BLaER1 (cell line): ENCODE measurements at regions not wholly inside any gene's neighbourhood (a gene's known extent, or its start where the extent isn't known, plus 50 kb on each side); places are given as distances from the start of the nearest gene placed in this dataset.

Experiments
- H3K27ac ChIP-seq: shearing (Covaris generic); formaldehyde crosslinking; 2 replicates; pipeline ENCODE4 v1.8.1; 2022
- H3K27me3 ChIP-seq: shearing (Covaris generic); formaldehyde crosslinking; 2 replicates; pipeline ENCODE4 v1.8.1; 2022
- H3K36me3 ChIP-seq: shearing (Covaris generic); formaldehyde crosslinking; 2 replicates; pipeline ENCODE4 v1.8.1; 2022
- H3K4me1 ChIP-seq: shearing (Covaris generic); formaldehyde crosslinking; 2 replicates; pipeline ENCODE4 v1.8.1; 2022
- H3K4me2 ChIP-seq: shearing (Covaris generic); formaldehyde crosslinking; 2 replicates; pipeline ENCODE4 v1.8.1; 2022
- H3K4me3 ChIP-seq: shearing (Covaris generic); formaldehyde crosslinking; 2 replicates; pipeline ENCODE4 v1.8.1; 2022
- H3K9ac ChIP-seq: shearing (Covaris generic); formaldehyde crosslinking; 2 replicates; pipeline ENCODE4 v1.8.1; 2022
- H3K9me3 ChIP-seq: shearing (Covaris generic); formaldehyde crosslinking; 2 replicates; pipeline ENCODE4 v1.8.1; 2022
- H4K20me1 ChIP-seq: shearing (Covaris generic); formaldehyde crosslinking; 2 replicates; pipeline ENCODE4 v1.8.1; 2022
- Cebpa-rat ChIP-seq: shearing (Covaris generic); IDR thresholded peaks from 2 replicates; pipeline ENCODE4 v1.8.1; 2022

GRCh38 chr4:60757986-60758680, 442.0 kb upstream of the ADGRL3 start:
- H4K20me1 ChIP-seq = no peaks in the 10 kb centered on the region
- no peak overlapping the region for H3K4me3 ChIP-seq
- no peaks in the 10 kb centered on the region for H3K4me1 ChIP-seq
- no peak for TF ChIP-seq Cebpa-rat
- H3K27ac ChIP-seq = no peak overlapping the region
- 0 out of 2 replicates have a peak, but pooled peaks cover 4% of the 10 kb centered on the region for H3K9me3 ChIP-seq
- no peaks in the 10 kb centered on the region for H3K27me3 ChIP-seq
- H3K4me2 ChIP-seq = no peak overlapping the region
- no peak overlapping the region for H3K9ac ChIP-seq
- H3K36me3 ChIP-seq = no peaks in the 10 kb centered on the region

- no peaks in the 10 kb centered on the region for H3K27me3 ChIP-seq
Measured at GRCh38 chr4:60759518-60760245, 440.4 kb upstream of the ADGRL3 start.

GRCh38 chr4:60780874-60781273, 419.3 kb upstream of the ADGRL3 start:
- no peak overlapping the region for H3K9ac ChIP-seq
- H4K20me1 ChIP-seq = no peaks in the 10 kb centered on the region
- H3K36me3 ChIP-seq = no peaks in the 10 kb centered on the region
- H3K4me2 ChIP-seq = no peak overlapping the region
- no peak for TF ChIP-seq Cebpa-rat
- no peaks in the 10 kb centered on the region for H3K27me3 ChIP-seq
- no peaks in the 10 kb centered on the region for H3K9me3 ChIP-seq
- no peaks in the 10 kb centered on the region for H3K4me1 ChIP-seq
- no peak overlapping the region for H3K27ac ChIP-seq
- no peak overlapping the region for H3K4me3 ChIP-seq

More at GRCh38 chr4:60759518-60760245, 440.4 kb upstream of the ADGRL3 start:
- Histone ChIP-seq H4K20me1 (no peaks in the 10 kb centered on the region), H3K9me3 (0 out of 2 replicates have a peak, but pooled peaks cover 4% of the 10 kb centered on the region), H3K4me1 (no peaks in the 10 kb centered on the region), H3K4me2 (no peak overlapping the region), H3K9ac (no peak overlapping the region), H3K27ac (no peak overlapping the region), H3K36me3 (no peaks in the 10 kb centered on the region), H3K4me3 (no peak overlapping the region)
- no peak for TF ChIP-seq Cebpa-rat

- H3K36me3 ChIP-seq = no peaks in the 10 kb centered on the region
- H3K27ac ChIP-seq = no peak overlapping the region
- no peaks in the 10 kb centered on the region for H3K27me3 ChIP-seq
- no peak overlapping the region for H3K9ac ChIP-seq
- no peak for TF ChIP-seq Cebpa-rat
- no peak overlapping the region for H3K4me3 ChIP-seq
- H3K9me3 ChIP-seq = no peaks in the 10 kb centered on the region
- H3K4me2 ChIP-seq = no peak overlapping the region
- no peaks in the 10 kb centered on the region for H4K20me1 ChIP-seq
- H3K4me1 ChIP-seq = no peaks in the 10 kb centered on the region
Measured at GRCh38 chr4:60790608-60791007, 409.5 kb upstream of the ADGRL3 start.

GRCh38 chr4:60794372-60794771, 405.8 kb upstream of the ADGRL3 start:
- no peak overlapping the region for H3K9ac ChIP-seq
- H4K20me1 ChIP-seq = no peaks in the 10 kb centered on the region
- no peak overlapping the region for H3K4me3 ChIP-seq
- TF ChIP-seq Cebpa-rat = no peak
- no peak overlapping the region for H3K27ac ChIP-seq
- H3K4me1 ChIP-seq = no peaks in the 10 kb centered on the region
- no peaks in the 10 kb centered on the region for H3K36me3 ChIP-seq
- H3K9me3 ChIP-seq = no peaks in the 10 kb centered on the region
- H3K4me2 ChIP-seq = no peak overlapping the region
- H3K27me3 ChIP-seq = no peaks in the 10 kb centered on the region

- Histone ChIP-seq H3K4me2 (no peak overlapping the region), H3K36me3 (no peaks in the 10 kb centered on the region), H3K27ac (no peak overlapping the region), H3K9me3 (no peaks in the 10 kb centered on the region), H3K4me3 (no peak overlapping the region), H3K9ac (no peak overlapping the region), H3K4me1 (no peaks in the 10 kb centered on the region), H3K27me3 (no peaks in the 10 kb centered on the region), H4K20me1 (no peaks in the 10 kb centered on the region)
- no peak for TF ChIP-seq Cebpa-rat
Measured at GRCh38 chr4:60799214-60799613, 400.9 kb upstream of the ADGRL3 start.

- Histone ChIP-seq H3K4me1 (no peaks in the 10 kb centered on the region), H3K36me3 (no peaks in the 10 kb centered on the region), H4K20me1 (no peaks in the 10 kb centered on the region), H3K9me3 (no peaks in the 10 kb centered on the region), H3K27me3 (no peaks in the 10 kb centered on the region), H3K4me3 (no peak overlapping the region), H3K4me2 (no peak overlapping the region), H3K9ac (no peak overlapping the region), H3K27ac (no peak overlapping the region)
- no peak for TF ChIP-seq Cebpa-rat
Measured at GRCh38 chr4:60800701-60801100, 399.4 kb upstream of the ADGRL3 start.

GRCh38 chr4:60805500-60806313, 394.4 kb upstream of the ADGRL3 start:
- Histone ChIP-seq H3K27ac (no peak overlapping the region), H3K4me1 (no peaks in the 10 kb centered on the region), H3K27me3 (no peaks in the 10 kb centered on the region), H3K9ac (no peak overlapping the region), H3K4me3 (no peak overlapping the region), H4K20me1 (no peaks in the 10 kb centered on the region), H3K4me2 (no peak overlapping the region), H3K9me3 (no peaks in the 10 kb centered on the region), H3K36me3 (no peaks in the 10 kb centered on the region)
- TF ChIP-seq Cebpa-rat = no peak

GRCh38 chr4:60808726-60809485, 391.2 kb upstream of the ADGRL3 start:
- no peak overlapping the region for H3K27ac ChIP-seq
- H3K9ac ChIP-seq = no peak overlapping the region
- H3K4me3 ChIP-seq = no peak overlapping the region
- H3K9me3 ChIP-seq = no peaks in the 10 kb centered on the region
- H3K4me1 ChIP-seq = peaks cover 22% of the 10 kb centered on the region
- H4K20me1 ChIP-seq = no peaks in the 10 kb centered on the region
- no peaks in the 10 kb centered on the region for H3K36me3 ChIP-seq
- H3K27me3 ChIP-seq = no peaks in the 10 kb centered on the region
- no peak overlapping the region for H3K4me2 ChIP-seq
- no peak for TF ChIP-seq Cebpa-rat
